GM21423 (cell line): ENCODE measurements at regions not wholly inside any gene's neighbourhood (a gene's known extent, or its start where the extent isn't known, plus 50 kb on each side); places are given as distances from the start of the nearest gene placed in this dataset.
"Not testable (repeated sequence)": the region's sequence is repeated elsewhere in the genome, so short reads cannot be mapped to it uniquely, and the experiment has no call there.

Source experiments
- ATAC-seq: cut with Tn5 transposase; IDR thresholded peaks from one replicate; pipeline ENCODE4 v1.9.1; 2021; ENCODE audit warnings: mild to moderate bottlenecking, moderate library complexity; ENCODE audit not compliant: unreplicated experiment

DNA sequence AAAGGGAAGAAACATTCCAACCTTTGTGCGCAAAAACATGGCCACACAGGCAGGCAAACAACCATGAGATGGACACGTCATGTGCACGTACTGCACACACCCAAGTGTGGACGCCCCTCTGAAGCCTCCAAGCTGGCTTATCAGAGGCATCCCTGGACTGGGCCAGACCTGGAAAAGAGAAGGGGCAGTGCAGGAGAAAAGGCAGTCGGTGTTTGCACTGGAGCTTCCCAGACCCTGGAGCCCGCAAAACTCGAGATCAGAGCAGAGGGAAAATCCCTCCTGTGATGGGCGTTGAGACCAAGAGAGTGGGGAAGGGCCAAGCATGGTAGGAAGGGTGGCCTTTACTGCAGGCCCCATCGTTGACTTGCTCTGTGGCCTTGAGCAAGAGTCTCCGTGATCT, 269.5 kb downstream of the CYRIA start:
- no peak for ATAC-seq

DNA sequence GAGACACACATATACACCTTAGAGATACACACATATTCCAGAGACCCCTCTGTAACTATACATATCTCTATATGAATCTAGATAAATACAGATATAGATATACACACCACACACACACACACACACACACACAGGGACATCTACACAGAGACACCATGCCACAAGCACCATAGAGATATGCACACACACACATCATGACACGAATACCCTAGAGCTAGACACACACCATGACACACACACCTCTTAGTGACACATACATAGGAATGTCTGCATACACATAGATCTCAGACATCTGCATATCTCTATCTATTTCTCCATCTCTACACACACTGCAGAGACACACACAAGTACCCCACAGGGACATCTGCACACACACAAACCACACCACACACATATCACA, 270.0 kb downstream of the CYRIA start:
- no peak for ATAC-seq

DNA sequence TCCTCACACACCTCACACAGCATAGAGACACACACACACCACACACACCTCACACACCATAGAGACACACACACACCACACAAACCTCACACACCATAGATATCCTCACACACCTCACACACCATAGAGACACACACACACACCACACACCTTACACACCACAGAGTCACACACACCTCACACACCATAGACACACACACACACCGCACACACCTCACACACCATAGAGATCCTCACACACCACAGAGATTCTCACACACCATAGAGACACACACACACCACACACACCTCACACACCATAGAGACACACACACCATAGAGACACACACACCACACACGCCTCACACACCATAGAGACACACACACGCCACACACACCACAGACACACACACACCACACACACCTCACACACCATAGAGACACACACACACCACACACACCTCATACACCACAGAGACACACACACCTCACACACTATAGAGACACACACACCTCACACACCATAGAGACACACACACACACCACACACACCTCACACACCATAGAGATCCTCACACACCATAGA, 270.6 kb downstream of the CYRIA start:
- no peak for ATAC-seq

DNA sequence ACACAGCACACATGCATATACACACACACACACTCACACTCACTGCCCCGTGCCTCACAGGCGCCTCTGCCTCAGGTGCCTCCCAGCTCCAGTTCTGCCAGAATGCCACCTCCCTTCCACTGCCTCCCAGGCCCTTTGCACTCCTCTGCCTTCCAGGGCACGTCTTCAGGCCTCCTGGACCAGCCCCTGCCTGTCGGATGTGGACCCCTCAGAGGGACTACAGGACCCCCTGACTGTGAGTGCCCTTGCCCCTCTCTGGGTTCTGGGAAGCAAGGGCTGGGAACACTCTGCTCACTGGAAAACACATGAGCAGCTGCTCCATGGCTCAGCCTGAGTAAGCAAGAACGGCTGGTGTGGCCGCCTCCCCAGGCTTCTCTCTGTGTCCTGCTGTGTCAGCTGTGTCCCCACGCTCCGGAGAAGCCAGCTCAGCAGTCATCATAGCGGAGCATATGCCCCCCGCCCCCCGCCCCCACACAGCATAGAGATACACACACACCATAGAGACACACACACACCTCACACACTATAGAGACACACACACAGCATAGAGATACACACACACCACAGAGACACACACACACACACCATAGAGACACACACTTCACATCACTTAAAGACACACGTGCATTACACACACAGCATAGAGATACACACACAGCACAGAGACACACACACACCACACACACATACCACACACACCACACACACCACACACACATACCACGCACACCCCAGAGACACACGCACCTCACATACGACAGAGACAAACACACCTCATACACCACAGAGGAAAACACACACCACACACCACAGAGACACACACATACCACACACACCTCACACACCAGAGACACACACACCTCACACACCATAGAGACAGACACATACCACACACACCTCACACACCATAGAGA, 271.3 kb downstream of the CYRIA start:
- no peak for ATAC-seq

DNA sequence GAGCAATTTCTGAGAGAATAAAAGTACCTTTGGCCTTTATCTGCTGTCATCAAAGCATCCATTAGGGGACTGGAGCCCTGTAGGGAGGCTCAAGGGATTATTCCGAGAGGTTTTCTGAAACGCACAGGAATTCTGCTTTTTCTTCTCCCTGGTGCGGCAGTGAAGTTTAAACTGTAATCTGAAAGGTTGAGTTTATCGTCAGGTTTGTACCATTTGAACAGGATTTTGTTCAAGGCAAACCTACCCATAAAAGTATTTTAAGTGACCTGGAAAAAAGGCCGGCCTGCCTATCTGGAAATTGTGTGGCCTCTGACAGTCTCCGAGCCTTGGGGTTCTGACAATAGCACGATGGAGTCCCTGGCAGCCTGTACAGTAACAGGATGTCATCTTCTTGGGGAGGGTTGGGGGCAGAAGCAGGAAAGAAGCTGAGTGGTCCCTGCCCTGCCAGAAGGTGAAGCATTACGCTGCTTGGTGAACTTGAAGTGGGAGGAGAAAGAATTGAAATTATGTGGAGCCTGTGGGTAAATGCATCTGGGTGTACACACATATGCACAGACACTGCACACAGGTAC, 272.0 kb downstream of the CYRIA start:
- ATAC-seq = no peak

DNA sequence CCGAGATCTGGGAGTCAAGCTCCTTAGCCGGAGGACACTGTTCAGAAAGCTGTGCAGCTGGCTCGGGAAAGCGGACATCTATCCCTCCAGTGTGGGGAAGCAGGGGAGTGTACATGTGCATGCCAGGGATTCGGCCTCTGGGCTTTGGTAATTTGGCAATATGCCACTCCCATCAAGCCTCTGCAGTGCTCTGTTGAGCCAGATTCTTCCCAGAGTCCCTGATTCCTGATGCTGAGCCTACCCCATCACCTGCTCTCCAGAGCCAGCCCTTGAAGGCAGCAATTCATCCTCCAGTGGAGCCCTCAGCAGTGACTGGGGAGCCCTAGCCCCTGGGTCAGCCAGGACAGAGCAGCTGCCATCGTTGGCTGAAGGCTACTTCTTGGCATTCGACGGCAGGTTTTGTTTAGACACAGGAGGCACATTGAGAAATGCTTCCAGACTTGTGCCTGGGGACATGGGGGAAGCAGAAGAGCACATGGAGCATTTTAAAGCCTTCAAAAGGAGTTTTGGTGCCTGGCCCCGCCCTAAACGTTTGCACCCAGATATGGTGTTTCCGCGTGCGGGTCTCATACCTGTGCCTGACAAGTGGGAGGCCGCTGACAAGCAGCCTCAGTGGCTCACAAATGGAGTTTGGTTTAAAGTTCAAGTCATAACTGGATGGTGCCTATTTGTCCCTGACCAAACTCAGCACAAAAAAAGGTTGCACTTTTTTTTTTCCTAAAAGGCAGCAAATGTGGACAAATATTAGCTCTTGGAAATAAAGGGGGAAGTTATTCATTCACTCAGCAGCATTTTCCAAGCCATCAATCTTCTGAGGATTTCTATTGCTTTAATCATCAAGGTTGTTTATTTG, 272.8 kb downstream of the CYRIA start:
- no peak for ATAC-seq

DNA sequence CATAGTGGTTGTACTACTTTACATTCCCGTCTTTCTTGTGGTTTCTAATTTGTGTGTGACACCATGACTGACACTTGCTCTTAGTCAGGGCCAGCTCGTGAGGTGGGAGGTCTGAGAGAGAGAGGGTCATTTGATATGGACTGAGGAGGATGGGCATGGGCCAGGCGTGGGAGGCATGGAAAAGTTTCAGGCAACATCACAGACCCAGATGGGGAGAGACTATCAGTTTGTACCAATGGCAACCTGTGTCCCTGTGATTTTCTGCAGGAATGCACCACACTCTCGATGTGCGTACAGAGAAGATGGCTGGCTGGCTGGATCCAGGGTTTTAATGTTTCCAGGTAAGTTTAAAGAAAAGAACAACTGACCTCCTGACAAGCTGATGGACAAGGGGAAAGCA, 273.6 kb downstream of the CYRIA start:
- no peak for ATAC-seq

DNA sequence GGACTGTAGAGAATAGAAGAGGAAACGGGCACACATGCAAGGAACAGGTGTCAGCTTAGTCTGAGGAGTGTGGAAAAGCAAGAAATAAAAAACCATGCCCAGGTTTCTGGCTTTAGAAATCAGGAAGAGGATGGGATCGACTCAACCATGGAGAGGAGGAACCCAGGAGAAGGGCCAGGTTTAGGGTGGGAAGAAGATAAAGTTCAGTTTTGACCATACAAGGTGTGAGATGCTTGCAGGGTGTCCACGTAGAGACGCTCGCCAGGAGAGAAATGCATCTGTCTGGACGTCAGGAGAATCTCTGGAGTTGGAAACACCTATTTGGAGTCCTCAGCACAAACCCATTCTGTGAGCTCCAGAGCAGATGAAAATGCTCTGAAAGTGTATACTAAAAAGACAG, 275.1 kb downstream of the CYRIA start:
- ATAC-seq = no peak

DNA sequence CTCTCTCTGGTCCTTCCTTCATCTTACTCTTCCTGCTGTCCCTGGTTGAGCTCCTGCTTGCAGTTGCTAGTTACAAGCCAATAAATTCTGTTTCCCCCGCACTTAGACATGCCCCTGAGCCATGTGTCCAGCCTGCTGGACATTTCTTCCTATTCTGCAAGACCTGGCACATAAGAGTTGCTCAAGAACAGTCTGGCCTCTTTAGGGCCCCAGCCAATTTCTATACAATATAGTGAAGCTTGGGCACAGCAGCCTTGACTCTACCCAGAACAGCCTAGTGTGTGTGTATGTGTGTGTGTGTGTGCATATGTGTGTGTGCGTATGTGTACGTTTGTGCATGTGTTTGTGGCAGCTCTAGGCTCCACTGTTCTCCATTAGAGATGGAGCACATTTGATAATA, 276.0 kb downstream of the CYRIA start:
- no peak for ATAC-seq

DNA sequence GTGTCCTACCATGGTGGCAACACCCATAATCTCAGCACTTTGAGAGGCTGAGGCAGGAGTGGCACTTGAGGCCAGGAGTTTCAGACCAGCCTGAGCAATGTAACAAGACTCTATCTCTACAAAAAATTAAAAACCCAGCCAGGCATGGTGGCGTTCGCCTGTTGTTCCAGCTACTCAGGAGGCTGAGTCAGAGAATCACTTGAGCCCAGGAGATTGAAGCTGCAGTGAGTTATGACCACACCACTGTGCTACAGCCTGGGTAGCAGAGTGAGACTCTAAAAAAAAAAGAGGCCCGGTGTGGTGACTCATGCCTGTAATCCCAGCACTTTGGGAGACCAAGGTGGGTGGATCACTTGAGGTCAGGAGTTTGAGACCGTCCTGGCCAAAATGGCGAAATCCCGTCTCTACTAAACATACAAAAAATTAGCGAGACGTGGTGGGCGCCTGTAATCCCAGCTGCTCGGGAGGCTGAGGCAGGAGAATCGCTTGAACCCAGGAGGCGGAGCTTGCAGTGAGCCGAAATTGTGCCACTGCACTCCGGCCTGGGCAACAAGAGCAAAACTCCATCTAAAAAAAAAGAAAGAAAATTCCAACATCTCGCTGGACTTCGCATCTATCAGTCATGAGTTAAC, 277.3 kb downstream of the CYRIA start:
- not testable (repeated sequence) for ATAC-seq

DNA sequence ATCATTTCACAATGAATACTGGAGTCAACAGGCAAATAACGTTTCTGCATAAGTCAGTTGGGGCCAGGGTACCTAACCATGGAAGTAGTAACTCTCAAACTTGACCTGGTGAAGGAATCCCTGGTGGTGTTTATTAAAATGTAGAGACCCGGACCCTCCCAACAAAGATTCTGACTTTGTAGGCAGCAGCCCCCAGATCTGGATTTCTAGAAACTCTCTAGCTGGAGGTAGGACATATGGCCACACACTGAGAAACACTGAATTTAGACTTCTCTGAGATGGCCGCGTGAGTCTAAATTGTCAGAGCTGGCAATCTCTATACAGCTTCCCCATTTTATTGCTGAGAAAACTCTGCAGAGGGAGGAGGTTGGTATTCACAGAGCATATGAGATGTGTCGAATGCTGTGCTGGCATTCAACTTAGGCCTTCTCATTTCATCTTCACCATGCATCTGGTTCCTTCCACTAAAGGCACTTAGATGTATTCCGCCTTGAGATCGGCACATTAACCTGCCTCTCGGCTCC, 278.1 kb downstream of the CYRIA start:
- ATAC-seq = no peak

DNA sequence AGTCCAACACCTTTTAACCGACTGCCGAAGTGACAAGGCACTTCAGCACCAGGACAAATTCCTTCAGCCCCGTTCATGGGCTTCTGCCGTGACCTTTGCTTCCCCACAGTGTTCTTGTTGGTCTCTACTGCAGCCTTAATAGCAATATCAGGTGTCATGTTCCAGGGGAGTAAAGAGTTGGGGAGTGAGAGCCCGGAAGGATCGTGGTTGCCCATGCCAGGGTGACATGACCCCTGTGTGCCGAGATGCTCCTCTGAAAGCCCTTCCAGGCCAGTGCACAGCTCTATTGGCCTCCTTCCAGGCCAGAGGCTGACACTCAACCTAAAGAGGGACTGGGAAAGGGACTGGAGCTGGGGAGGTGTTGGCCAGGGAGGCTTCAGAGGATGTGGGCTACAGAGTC, 279.2 kb downstream of the CYRIA start:
- ATAC-seq = no peak

DNA sequence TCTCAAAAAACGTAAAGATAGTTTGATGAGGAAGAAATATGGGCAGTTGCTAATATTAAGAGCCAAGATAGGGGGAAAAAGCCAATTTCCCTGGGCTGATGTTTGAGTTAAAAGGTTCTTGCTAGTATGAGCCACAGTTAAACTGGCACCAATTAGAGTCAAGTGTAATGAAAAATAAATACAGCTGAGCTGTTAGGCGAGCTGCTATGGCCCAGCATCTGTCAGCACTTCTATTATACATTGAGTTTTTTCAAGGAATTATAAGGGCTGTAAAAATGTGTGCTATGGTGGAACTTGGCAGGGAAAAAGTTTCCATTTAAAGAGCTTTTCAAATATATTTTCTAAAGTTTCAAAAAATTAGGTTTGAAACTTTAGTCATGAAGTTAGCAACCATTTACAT, 279.6 kb downstream of the CYRIA start:
- no peak for ATAC-seq

DNA sequence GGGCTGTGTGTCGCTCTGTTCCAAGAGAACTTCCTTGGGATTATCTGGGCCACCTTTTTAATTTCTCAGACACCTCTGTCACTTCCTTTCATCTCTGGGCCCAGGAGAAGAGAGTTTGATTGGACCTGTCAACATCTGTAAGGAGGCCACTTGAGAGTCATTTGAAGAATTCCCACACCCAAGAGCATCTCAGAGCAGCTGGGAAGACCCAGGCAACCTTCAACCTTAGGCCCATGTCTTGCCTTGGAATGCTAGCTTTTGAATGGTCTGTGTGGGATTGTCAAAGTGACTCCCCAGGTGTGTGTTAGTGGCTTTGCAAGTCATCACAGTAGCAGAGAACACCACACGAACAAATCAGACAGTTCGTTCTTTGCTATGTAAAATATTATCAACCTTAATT, 280.3 kb downstream of the CYRIA start:
- ATAC-seq = no peak

DNA sequence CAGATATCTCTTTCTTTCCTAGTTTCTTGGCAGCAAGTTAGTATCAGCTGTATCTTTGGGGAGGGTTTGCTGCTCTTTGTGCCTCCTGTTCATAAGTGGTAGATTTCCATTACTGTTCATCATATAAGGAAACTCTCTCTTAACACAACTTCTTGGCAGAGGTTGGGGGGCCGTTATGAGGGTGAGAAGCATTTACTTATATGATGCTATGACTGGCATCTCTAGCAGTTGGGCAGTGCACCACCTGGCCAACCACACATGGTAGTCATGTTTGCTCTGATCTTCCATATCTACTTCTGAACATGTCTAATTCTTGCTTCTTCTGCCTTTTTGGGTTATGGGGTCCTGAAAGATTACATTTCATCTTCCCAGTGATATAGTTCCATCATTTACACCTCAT, 282.2 kb downstream of the CYRIA start:
- ATAC-seq = no peak

DNA sequence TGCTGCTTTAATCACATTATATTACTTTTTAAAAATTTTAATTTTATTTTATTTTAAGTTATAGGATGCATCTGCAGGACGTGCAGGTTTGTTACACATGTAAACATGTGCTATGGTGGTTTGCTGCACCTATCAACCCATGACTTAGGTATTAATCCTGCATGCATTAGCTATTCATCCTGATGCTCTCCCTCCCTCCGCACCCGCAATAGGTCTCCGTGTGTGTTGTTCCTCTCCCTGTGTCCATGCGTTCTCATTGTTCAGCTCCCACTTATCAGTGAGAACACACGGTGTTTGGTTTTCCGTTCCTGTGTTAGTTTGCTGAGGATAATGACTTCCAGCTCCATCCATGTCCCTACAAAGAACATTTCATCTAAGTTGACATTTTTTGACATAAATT, 283.2 kb downstream of the CYRIA start:
- ATAC-seq = no peak

DNA sequence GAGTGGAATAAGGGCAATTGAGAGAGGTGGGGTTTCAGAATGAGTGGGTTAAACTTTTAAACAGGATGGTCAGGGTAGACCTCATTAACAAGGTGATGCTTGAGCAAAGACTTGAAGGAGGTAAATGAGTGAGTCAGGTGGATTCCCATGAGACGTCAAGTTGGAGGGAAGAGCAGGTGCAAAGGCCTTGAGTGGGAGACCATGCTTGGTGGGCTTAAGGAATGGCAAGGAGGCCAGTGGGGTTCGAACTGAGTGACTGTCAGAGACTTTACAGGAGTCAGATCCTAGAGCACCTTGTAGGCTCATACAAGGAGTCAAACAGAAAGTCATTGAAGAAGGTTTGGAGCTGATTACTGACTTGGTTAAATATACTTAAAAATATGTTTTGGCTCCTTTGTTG, 284.1 kb downstream of the CYRIA start:
- ATAC-seq = no peak

DNA sequence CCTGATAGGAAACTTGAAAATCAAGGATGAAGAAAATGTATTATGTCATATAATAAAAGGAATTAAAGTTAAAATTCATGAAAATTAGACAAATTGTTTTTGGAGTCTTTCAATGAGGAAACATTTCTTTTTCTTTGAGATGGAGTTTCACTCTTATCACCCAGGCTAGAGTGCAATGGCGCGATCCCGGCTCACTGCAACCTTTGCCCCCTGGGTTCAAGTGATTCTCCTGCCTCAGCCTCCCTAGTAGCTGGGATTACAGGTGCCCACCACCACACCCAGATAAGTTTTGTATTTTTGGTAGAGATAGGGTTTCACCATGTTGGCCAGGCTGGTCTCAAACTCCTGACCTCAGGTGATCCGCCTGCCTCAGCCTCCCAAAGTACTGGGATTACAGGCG, 285.7 kb downstream of the CYRIA start:
- ATAC-seq = not testable (repeated sequence)

DNA sequence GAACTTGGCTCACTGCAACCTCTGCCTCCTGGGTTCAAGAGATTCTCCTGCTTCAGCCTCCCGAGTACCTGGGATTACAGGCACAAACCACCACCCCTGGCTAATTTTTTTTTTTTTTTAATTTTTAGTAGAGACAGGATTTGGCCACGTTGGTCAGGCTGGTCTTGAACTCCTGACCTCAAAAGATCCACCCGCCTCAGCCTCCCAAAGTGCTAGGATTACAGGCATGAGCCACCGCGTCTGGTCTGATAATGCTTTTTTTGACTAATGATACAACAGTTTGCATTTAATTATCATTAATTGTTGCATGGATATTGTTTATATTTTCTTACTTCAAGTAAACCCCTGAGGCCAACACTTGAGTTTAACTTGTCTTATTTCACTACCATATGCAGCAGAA, 286.6 kb downstream of the CYRIA start:
- ATAC-seq = not testable (repeated sequence)

DNA sequence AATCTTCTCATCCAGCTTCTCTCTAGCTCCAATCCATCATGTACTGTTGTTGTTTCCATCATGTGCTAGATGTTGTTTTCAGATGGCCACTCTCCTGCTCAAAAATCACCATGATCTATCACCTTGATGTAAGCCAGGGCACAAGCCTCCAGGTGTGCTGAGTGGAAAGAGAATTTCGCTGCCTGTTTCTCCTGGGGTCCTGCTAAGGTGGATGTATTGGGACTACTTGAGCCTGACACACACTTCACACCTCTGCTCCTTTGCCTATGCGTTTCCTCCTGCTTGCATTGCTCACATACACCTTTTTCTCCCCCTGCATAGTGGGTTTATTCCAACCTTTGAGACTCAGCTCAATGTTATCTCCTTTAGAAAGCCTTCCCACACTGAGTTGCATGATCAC, 287.6 kb downstream of the CYRIA start:
- ATAC-seq = no peak

DNA sequence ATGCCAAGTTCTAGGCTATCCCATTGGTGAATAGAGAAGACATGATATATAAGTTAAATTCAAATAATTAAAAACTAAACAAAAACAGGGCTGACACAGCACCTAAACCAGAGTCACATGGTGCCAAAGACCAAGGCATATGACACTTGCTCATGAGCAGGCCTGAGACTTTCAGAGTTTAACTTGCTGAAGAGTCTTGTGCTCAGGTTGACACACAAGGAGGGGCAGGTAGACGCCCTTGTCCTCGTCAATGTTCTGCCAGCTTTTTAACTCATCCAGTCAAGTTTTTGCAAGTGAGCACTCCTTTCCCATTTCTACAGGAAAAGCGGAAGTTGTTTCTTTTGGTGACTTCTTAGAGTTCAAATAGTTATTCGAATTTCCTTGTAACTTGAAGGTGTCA, 289.7 kb downstream of the CYRIA start:
- no peak for ATAC-seq
